G401 (cell line): ENCODE measurements at regions not wholly inside any gene's neighbourhood (a gene's known extent, or its start where the extent isn't known, plus 50 kb on each side); places are given as distances from the start of the nearest gene placed in this dataset.
A peak's percentile ranks its signal among the peaks of the same experiment; 100 is the strongest.

ENCODE experiments used
- DNase-seq: peaks from one replicate; pipeline ENCODE4 v3.0.0-alpha.2; 2015; ENCODE audit warnings: low spot score
- in situ Hi-C: cut with HindIII; loops from 2 replicates; pipeline ENCODE4 v1.10.0; 2016; ENCODE audit warnings: low sequenced_read_pairs, mixed read lengths

DNA sequence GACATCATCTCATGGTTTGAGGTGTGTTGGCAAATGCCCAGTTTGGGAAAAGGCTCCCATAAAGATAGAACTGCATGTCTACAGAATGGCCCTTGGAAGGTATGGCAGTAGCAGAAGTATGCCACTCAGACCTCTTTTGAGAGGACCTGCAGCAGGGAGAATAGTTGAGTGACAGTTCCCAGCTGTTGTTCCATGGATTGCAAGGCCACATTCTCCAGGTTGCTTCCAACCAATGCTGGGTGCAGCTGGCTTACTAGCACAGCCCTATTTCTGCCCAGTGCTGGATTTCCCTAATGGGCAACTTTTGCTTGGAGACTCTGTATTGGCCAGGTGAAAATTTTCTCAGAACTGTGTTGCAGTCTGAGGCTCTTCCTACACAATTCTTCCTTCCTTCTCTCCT lies 266.2 kb downstream of the UTP18 start:
- no peak for DNase-seq
- in situ Hi-C loops: no loop called here

DNA sequence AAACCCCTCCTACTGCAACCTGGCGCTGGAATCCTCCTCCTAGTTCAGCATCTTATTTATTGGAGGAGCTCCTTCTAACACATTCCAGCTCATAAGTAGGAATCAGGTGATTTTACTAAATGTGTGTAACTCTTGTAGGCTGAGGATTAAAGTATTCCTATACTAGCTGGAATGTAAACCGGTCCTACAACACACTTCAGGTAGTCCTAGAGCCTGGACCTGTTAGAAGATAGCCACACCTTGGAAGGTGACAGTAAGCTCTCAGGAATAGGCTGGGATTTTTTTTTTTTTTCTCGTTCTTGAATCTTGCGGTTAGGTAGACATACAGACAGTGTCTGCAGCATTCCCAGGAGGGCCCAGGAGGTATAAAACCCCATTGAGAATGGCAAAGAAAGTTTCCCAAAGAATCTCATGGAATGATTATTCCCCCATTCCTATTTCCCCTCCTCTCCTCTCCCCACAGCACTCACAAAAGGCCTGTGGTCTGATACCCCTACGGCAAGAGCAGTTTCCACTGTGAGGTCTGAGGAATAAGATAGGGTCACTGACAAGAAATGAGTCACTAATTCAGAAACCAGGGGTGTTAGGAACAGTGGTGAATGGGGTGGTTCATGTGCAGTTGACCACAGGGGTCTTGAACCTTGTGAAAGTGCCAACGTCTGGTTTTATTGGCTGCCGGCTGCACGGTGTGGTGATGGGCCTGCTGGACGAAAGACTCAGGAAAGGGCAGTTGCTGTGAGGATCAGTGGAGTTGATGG lies 267.1 kb downstream of the UTP18 start:
- in situ Hi-C loops: no loop called here
- DNase-seq: no peak

DNA sequence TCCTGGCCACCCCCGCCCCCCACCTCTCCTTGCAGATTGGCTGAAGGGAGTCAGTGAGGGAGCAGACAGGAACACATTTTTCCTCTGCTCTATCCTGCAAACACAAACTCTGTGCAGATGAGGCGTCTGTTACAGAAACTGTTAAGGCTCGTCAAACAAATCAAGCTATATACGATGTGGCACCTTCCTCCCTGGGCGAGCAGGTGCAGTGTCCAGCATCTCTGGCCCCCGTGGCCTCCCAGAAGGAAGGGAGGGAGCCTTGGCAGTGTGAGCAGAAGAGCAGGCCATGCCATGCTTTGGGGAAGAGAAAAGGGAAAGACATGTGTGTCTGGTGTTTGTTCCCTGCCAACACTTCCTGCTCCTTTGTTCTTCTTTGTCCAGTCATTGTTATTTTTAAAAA lies 267.8 kb downstream of the UTP18 start:
- in situ Hi-C loops: no loop called here
- peak; percentile 94 for DNase-seq

DNA sequence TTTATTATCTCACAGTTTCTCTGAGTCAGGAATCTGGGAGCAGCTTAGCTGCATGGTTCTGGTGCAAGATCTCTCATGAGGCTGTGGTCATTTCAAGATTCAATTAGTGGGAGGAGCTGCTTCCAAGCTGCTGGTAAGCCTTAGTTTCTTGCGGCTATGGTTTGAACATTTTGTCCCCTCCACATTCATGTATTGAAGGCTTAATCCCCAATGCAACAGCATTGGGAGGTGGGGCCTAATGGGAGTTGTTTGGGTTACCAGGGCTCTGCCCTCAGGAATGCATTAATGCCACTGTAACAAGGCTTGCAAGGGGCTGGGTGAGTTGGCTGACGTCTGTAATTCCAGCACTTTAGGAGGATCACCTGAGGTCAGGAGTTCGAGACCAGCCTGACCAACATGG lies 272.9 kb downstream of the UTP18 start:
- no peak for DNase-seq
- in situ Hi-C loops: no loop called here

DNA sequence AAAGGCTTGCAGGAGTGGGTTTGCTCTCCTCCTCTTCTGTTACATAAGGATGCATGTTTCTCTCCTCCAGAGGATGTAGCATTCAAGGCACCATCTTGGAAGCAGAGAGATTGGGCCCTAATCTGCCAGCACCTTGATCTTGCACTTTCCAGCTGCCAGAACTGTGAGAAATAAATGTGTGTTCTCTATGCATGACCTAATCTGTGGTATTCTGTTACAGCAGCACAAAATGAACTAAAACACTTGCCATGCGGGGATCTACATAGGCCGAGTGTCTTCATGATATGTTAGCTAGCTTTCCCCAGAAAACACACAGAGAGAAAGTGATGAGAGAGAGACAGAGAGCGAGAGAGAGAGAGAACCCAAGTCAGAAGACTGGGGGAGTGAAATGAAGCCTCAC lies 273.5 kb downstream of the UTP18 start:
- in situ Hi-C loops: no loop called here
- no peak for DNase-seq

DNA sequence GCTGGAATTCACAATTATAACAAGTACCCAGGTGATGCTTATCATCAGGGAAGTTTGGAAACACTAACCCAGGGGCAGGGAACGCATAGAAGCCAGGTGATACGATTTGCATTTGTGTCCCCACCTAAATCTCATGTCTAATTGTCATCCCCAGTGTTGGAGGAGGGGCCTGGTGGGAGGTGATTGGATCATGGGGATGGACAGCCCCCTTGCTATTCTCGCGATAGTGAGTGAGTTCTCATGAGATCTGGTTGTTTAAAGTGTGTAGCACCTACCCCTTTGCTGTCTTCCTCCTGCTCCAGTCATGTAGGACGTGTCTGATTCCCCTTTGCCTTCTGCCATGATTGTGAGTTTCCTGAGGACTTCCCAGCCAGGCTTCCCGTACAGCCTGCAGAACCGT lies 276.3 kb downstream of the UTP18 start:
- DNase-seq: no peak
- in situ Hi-C loops: no loop called here

DNA sequence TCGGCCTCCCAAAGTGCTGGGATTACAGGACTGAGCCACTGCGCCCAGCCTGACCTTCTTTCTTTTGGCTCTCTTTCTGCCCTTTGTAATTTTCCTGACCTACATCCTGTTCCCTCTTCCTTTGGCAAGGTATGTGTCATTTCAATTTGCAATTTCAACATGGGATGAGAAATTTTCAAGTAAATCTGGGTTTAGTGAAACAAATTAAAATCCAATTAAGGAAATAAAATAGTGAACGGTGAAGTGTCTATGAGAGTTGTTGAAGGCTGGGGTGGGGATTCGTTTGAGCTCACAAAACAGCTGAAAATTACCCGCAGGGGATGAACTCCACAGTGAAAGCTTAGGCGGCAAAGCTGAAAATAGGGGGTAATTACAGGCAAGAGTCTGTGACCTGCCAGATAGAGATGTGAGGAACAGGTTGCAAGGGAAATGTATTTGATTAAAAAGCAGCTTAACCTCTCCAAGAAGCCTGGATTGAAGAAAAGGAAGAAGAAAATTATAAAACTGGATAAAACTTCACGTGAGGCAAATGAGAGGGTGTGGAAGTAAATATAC lies 277.7 kb downstream of the UTP18 start:
- in situ Hi-C loops: no loop called here
- peak; percentile 79 for DNase-seq

DNA sequence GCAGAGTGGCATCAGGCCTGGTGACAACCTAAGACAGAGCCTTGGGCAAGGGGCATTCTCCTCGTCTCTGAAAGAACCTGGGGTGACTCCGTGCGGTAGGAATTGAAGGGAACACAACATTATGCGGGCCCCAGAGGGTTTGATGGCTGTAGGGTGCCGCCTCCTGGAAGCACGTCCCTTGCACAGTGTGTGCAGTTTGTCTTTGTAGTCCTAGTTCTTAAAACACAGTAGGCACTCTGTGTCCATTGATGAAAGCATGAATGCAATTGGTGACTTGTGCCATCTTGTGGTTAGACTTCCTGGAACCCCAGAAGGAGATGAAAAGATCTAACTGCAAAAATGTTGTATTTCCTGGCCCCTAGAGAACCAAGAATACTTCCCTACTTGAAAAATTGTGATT lies 279.8 kb downstream of the UTP18 start:
- peak; percentile 53 for DNase-seq
- in situ Hi-C loops: no loop called here

DNA sequence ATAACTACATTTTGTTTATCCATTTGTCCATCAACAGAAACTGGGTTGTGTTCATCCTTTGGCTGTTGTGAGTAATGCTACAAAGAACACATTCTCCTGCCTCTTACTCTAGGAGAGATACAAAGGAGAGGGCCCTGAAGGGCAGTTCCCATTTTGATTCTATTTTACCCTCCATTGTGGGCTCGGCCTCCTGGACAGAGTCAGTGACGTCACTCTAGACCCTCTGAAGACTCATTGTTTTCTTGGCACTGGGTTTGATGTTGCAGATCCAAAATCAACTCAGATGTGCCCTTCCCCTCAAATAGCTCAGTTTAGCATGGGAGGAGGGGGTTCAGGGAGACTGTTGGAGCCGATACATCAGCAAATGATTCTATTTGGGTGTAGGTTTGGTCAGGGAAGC lies 280.9 kb downstream of the UTP18 start:
- DNase-seq: no peak
- in situ Hi-C loops: no loop called here

DNA sequence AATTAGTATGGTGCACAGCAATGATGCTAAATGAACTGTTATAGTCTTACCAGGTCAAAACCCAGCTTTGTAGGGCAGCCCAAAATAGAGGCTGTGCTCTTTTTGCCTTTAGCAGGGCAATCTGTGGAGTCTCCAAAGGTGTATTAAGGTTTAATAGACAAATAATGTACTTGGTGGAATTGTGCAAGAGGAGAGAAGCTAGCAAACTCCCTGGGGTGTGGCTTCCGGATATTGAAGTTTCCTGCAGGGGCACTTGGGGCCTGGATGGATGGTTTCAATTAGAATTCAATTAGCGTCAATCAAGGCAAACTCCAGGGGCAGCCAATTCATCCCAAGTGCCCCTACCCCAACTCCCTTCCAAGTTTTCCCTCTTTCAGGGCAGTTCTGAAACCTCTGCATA lies 285.8 kb downstream of the UTP18 start:
- no peak for DNase-seq
- in situ Hi-C loops: no loop called here

DNA sequence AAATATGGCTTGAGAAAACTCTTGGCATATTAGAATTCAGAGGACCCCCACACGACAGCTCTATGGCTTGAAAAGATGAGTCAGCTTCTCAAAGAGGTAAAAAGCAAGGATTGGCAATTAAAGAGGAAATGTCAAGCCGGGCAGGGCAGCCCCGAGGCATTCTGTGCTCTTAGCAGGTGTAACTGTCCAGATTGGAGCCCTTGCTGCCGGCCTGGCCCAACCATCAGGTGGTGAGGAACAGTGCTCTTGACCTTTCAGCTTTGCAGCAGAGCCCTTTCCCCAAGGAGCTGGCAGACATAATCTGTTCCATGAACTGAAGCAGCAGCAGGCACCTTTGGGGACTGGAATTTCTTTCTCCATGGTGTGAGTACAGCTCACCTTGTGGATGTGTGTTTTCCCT lies 287.8 kb downstream of the UTP18 start:
- in situ Hi-C loops: no loop called here
- DNase-seq: peak; percentile 75

DNA sequence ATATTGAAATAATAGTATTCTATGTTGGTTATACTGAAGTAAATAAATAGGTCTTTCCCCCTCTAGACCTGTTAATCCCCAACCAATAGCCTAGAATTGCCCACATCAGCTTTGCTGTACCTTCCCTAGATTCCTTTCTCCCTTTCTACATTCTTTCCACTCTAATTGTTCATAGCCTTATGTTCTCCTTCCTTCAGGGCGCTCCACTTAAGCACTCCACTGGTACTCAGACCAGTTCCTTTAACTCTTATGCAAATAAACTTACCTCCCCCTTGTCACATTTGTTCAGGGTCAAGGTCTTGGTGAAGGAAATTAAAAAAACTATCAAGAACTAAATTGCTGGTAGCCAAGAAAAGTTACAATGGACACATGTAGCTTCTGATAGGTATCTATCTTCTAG lies 294.8 kb downstream of the UTP18 start:
- in situ Hi-C loops: no loop called here

DNA sequence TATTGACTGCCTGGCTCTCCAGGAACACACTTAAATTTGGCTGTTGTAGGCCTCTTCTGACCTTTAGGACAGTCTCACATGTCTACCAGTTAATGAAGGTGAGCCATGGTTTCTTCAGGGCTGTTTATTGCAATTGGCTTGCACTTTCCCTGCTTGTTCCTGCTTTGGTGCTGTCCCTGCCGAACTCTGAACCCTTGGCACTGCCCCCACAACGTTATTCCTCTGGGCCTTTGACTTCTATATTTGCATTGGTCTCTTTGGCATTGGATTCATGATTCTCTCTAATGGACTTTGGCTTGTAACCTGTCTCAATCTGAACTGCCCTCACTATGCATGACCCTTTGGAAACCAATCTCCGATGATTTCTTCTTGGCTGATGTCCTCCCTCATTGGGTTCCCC lies 299.4 kb downstream of the UTP18 start:
- in situ Hi-C loops: no loop called here
- DNase-seq: no peak

More for the DNA sequence above, 294.8 kb downstream of the UTP18 start:
- DNase-seq: no peak

DNA sequence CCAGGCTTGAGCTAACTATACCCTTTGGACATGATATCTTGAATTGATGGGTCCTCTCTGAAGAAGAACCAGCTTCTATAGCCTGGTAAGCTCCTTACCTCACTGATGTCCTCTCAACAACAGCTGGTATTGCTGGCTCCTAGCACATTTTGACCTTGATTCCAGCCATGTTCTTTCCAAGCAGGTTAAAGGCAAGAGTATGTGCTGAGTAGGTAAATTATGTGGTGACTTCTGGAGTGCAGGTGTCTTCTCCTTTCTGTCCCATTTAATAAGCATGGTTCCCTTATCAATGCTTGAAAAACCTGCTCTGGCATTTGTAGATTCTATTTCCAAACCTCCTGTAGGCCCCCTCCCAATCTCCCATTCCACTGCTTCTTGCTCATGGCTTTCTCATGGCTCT lies 300.1 kb downstream of the UTP18 start:
- in situ Hi-C loops: no loop called here
- DNase-seq: no peak

DNA sequence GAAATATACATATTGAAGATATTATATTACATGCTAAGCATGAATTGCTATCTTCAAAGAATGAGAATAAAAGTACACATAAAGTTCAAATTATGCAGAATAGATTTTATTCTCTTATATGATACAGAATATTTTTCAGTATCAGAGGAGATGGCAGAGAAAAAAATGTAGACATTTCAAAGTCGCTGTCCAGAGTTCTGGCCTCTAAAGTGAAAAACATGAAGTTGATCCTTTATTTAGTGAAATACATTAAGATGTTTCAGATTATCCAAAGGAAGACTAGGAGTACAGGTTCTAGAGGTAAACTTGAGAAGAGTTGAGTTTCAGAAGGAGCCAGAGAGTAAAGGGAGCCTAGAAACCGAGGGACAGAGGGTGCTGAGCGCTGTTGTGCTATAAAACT lies 303.6 kb downstream of the UTP18 start:
- in situ Hi-C loops: no loop called here

DNA sequence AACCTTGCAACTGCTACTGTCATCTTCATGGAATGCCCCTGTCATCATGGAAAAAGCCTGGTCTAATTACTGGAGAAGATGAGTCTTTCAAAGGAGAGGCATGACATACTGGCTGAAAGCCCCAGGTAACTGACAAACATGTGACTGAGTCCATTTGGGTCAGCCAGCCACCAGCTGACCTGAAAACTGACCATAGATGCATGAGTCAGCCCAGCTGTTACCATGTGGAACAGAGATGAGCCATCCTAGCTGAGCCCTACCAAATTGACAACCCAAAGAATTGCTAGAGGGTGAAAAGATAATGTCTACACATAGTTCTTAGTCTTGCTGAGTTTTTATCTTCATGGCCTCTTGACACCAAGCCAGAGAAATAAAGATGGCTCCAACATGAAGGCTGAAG lies 311.8 kb downstream of the UTP18 start:
- in situ Hi-C loops: no loop called here
- no peak for DNase-seq

More for the DNA sequence above, 303.6 kb downstream of the UTP18 start:
- no peak for DNase-seq
